ENCODE measurements at regions not wholly inside any gene's neighbourhood (a gene's known extent, or its start where the extent isn't known, plus 50 kb on each side); places are given as distances from the start of the nearest gene placed in this dataset.

DNA sequence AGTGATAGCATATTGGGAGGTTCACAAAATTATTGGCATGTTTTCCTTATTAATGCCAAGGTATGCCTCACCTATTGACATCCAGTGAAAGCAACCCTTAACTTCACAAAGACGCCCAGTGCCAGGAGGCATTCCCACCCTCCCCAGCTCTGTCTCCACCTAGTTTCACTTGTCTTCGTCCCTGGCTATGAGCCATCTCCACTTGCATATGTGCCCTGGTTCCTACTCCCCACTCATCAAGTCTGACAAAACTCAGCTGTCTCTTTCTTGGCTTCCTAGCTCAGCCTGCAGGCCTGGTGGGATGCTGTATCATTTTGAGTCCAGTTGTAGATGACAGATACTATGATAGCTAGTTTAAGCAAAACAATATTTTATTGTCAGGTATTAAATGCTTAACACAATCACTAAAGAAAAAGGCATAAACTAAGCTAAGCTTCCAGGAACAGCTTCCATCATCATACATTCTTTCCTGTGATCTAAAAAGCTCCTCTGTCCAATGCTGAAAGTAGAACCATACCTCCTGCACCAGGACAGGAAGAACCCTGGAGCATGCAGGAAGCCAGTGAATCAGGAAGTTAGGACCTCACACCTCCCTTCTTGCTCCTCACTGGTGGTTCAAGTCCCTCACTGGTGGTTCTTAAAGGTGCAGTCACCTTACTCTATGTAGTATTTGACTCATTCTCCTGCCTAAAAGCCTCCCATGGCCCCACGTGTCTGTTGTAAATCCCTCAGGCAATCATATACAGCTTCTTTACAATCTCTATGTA, 410.3 kb upstream of the RASGEF1B start:
- no peaks in the 10 kb centered on the region for H3K4me1 ChIP-seq (ENCODE audit: insufficient read depth, low read length)
- no peak overlapping the region for H3K9ac ChIP-seq (ENCODE audit: low read depth, low read length)
- no peaks in the 10 kb centered on the region for H3K9me3 ChIP-seq (ENCODE audit: control insufficient read depth, insufficient read depth, low read length)
- no peaks in the 10 kb centered on the region for H3K36me3 ChIP-seq (ENCODE audit: insufficient read depth, low read length)

DNA sequence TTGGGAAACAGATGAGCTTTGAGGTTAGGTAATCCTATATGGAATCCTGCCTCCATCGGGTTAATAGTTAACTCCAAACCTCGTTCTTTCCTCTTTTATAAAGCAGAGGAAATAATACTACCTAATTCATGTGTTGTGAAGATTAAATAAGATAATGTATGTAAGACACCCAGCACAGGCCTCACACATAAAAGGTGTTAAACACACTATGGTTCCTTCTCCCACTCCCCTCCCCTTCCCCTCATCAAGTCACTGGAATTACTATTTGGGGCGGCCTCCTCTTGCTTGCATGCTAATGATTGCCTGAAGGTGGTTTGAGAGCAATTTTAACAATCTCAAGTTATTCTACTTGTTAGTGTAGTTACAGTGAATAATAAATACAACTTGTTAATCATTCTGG, 404.4 kb upstream of the RASGEF1B start:
- Histone ChIP-seq H3K9ac (ENCODE audit: low read depth, low read length) (no peak overlapping the region), H3K4me1 (ENCODE audit: insufficient read depth, low read length) (peaks cover 21% of the 10 kb centered on the region), H3K9me3 (ENCODE audit: control insufficient read depth, insufficient read depth, low read length) (no peaks in the 10 kb centered on the region; the same call in 1 of the 2 replicates), H3K36me3 (ENCODE audit: insufficient read depth, low read length) (no peaks in the 10 kb centered on the region)

DNA sequence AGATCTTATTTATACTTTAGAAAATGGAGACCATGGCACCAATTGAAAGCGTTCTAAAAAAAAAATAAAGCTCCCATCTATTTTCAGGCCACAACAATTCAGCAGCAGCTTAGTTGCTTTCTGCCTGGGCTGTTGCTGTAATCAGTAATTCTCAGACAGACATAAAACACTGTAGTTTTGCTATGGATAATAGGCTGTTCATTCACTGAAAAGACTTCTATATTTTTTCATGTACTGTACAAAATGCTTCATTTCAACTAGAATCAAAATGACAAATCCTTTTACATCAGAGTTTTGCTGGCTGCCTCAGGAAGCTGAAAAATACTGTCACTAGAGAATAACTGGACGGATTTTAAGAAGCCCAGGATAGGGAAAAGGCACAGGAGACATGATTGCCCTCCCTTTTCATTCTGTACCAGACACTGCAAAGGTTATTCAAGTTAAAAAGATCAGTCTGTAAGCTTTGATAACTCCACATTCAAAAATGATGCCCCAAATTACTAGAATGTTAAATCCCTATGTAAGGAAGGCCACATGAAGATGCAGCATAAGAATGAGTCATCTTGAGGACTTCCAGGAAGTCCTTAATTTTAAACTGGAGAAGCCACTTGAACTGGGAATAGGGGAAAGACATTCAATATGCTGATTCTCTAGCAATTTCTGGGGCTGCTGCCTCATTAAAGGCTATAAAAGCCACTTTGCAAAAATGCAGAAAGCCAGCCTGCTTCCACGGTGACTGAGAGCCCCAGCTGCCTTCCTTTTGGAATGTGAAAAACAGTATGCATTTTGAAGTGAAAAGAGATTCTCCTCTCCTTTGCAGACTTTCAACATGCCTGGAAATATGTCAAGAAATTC, 403.2 kb upstream of the RASGEF1B start:
- Histone ChIP-seq H3K4me1 (ENCODE audit: insufficient read depth, low read length) (peaks cover 21% of the 10 kb centered on the region), H3K9me3 (ENCODE audit: control insufficient read depth, insufficient read depth, low read length) (no peaks in the 10 kb centered on the region; the same call in none of the 2 replicates)

DNA sequence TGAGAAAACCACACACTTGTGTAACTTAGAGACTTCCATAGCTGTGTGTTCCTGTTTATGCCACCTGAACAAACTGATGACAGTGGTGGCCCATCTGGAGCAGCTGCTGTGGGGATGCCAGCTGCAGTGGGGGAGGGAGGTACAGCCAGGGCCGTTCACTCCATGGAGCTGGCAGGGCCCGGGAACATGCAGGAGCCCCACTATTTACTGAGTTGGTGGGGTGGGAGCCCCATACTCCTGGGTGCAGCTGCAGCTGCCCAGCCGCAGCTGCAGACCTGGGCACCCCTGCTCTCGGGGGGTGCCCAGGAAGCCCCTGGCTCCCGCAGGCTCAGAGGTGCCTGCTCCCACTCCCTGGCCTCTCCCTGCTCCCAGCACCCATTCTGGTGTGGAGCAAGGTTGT, 398.6 kb upstream of the RASGEF1B start:
- Histone ChIP-seq H3K9me3 (ENCODE audit: control insufficient read depth, insufficient read depth, low read length) (no peaks in the 10 kb centered on the region; the same call in none of the 2 replicates), H3K9ac (ENCODE audit: low read depth, low read length) (no peak overlapping the region), H3K36me3 (ENCODE audit: insufficient read depth, low read length) (no peaks in the 10 kb centered on the region), H3K4me1 (ENCODE audit: insufficient read depth, low read length) (peaks cover 8% of the 10 kb centered on the region; the same call in 1 of the 2 replicates)

More for the DNA sequence above, 403.2 kb upstream of the RASGEF1B start:
- Histone ChIP-seq H3K9ac (ENCODE audit: low read depth, low read length) (no peak overlapping the region), H3K36me3 (ENCODE audit: insufficient read depth, low read length) (no peaks in the 10 kb centered on the region)

DNA sequence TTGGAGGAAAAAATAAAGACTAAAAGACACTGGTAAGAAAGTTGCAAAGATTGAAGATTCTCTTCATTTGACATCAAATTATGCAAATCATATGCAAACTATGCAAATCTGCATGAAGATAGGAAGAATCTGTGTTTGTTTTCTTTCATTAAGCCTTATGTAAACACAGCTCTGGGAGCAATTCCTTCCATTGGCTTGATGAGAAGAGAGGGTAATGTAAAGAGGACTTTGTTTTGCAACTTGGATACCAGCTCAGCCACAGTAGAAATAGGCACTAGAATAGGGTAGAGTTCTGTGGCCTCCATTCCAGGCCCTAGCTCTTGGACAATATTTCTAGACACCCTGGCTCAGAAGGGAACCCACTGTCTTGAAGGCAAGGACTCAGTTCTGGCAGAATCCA, 388.4 kb upstream of the RASGEF1B start:
- no peaks in the 10 kb centered on the region for H3K36me3 ChIP-seq (ENCODE audit: insufficient read depth, low read length)
- H3K9me3 ChIP-seq (ENCODE audit: control insufficient read depth, insufficient read depth, low read length): peaks cover 3% of the 10 kb centered on the region; the same call in 1 of the 2 replicates
- H3K9ac ChIP-seq (ENCODE audit: low read depth, low read length): no peak overlapping the region
- H3K4me1 ChIP-seq (ENCODE audit: insufficient read depth, low read length): 0 out of 2 replicates have a peak, but pooled peaks cover 4% of the 10 kb centered on the region

DNA sequence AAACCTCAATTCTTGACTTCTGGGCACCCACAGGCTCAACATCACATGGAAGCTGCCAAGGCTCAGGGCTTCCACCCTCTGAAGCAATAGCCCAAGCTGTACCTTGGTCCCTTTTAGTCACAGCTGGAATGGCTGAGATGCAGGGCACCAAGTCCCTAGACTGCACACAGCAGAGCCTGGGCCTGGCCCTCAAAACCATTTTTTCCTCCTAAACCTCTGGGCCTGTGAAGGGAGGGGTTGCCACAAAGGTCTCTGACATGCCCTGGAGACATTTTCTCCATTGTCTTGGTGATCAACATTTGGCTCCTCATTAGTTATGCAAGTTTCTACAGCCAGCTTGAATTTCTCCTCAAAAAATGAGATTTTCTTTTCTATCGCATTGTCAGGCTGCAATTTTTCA, 382.7 kb upstream of the RASGEF1B start:
- H3K9me3 ChIP-seq (ENCODE audit: control insufficient read depth, insufficient read depth, low read length): no peaks in the 10 kb centered on the region
- no peaks in the 10 kb centered on the region for H3K36me3 ChIP-seq (ENCODE audit: insufficient read depth, low read length)
- no peaks in the 10 kb centered on the region for H3K4me1 ChIP-seq (ENCODE audit: insufficient read depth, low read length)
- no peak overlapping the region for H3K9ac ChIP-seq (ENCODE audit: low read depth, low read length)

DNA sequence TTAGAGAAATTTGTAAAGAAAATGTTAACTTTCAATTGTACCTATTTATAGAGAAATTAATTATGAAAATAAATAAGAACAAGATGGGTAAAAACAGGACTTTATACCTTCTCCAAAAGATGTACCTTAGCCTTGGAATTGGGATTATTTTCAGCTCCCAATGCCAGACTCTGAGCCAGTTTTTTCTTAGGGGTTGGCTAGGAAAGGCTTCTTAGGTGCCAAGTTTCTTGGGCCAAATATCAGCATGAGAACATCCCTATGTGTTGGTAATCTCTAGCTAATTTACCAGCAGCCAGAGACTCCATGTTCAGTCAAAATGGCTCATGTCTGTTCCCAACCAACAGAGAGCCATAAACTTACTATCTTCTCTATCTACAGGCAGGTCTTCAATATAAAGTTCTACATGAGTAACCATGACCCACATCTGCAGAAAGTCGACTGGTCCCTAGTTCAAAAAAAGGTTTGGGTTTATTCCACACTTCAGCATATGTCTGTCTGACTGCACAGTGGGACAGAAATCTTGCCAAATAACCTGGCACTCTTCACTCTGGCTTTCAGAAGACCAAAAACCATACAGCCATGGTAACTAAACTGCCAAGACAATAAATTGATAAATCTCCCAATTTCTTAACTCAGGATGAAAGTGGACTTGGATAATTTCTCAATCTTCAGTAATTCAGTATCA, 380.5 kb upstream of the RASGEF1B start:
- Histone ChIP-seq H3K9ac (ENCODE audit: low read depth, low read length) (no peak overlapping the region), H3K4me1 (ENCODE audit: insufficient read depth, low read length) (no peaks in the 10 kb centered on the region), H3K9me3 (ENCODE audit: control insufficient read depth, insufficient read depth, low read length) (no peaks in the 10 kb centered on the region; the same call in 1 of the 2 replicates), H3K36me3 (ENCODE audit: insufficient read depth, low read length) (no peaks in the 10 kb centered on the region)

DNA sequence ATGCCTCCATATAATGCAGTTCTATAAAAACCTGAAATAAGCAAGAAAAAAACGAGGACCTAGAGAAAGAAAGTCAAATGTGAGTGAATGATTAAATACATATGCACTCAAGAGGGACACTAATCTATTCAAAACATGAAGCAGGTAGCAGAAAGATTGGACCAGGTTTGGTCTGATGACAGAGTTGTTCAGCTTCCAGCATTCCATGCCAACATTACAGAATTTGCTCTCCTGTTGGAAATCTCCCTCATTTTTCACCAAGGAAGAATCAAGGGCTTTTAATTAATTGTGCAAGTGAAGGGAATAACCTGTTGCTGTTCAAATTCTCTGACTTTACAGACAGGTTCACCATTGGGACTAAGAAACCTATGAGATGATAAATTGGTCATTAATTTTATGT, 379.0 kb upstream of the RASGEF1B start:
- no peak overlapping the region for H3K9ac ChIP-seq (ENCODE audit: low read depth, low read length)

DNA sequence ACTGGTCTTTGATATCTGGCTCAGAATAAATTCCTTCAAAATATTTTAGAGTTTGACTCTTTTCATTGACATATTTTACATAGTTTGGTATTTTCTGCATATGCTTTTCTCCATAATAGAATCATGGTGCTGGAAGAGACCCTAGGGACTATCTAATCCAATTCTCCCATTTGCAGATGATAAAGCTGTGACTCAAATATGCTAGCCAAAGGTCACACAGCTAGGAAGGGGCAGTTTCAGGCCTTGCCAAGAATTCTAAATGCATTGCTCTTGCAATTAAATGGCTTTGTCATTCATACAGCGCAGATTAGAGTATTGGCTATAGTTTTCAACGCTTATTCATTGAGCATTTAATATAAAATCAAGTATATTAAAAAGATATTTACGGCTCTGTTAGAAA, 374.1 kb upstream of the RASGEF1B start:
- Histone ChIP-seq H3K9me3 (ENCODE audit: control insufficient read depth, insufficient read depth, low read length) (no peaks in the 10 kb centered on the region; the same call in 1 of the 2 replicates), H3K9ac (ENCODE audit: low read depth, low read length) (no peak overlapping the region), H3K36me3 (ENCODE audit: insufficient read depth, low read length) (no peaks in the 10 kb centered on the region), H3K4me1 (ENCODE audit: insufficient read depth, low read length) (no peaks in the 10 kb centered on the region; the same call in 1 of the 2 replicates)

More for the DNA sequence above, 379.0 kb upstream of the RASGEF1B start:
- no peaks in the 10 kb centered on the region; the same call in 1 of the 2 replicates for H3K9me3 ChIP-seq (ENCODE audit: control insufficient read depth, insufficient read depth, low read length)
- H3K4me1 ChIP-seq (ENCODE audit: insufficient read depth, low read length): no peaks in the 10 kb centered on the region; the same call in 1 of the 2 replicates
- H3K36me3 ChIP-seq (ENCODE audit: insufficient read depth, low read length): no peaks in the 10 kb centered on the region

DNA sequence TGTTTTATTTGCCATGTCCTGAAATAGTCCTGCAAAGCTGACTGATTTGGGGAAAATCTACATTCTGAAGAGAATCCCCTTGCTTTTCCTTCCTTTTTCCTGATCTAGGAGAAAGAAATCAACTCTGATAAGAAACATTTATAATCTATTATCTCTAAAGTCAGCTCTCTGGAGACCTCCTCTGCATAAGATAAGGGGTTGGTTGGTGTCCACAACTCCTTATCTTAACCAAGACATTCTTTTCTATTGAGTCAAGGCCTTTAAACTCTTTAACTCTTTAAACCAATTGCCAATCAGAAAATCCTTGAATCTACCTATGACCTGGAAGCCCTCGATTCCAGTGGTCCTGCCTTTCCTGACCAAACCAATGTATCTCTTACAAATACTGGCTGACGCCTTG, 373.6 kb upstream of the RASGEF1B start:
- Histone ChIP-seq H3K4me1 (ENCODE audit: insufficient read depth, low read length) (no peaks in the 10 kb centered on the region; the same call in 1 of the 2 replicates), H3K9me3 (ENCODE audit: control insufficient read depth, insufficient read depth, low read length) (no peaks in the 10 kb centered on the region; the same call in 1 of the 2 replicates), H3K9ac (ENCODE audit: low read depth, low read length) (no peak overlapping the region), H3K36me3 (ENCODE audit: insufficient read depth, low read length) (no peaks in the 10 kb centered on the region)

DNA sequence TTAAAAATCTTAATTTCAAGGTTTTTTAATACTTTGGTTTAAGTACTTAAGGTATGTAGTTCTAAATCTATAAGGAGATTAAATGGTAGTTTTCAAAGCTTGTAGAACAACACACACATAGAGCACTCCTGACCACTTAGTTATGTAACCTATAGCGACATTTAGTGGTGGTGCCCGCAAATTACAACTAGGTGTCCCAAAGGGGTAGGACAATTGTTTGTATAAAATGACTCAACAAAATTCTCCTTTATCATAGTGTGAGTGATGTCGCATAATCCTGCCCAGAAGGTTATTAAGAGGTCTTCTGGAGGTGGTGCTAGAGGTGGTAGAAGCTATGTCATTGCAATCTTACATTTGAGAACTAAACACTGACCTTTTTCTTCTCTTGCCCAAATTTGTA, 373.0 kb upstream of the RASGEF1B start:
- Histone ChIP-seq H3K9me3 (ENCODE audit: control insufficient read depth, insufficient read depth, low read length) (no peaks in the 10 kb centered on the region; the same call in 1 of the 2 replicates), H3K36me3 (ENCODE audit: insufficient read depth, low read length) (no peaks in the 10 kb centered on the region), H3K9ac (ENCODE audit: low read depth, low read length) (no peak overlapping the region), H3K4me1 (ENCODE audit: insufficient read depth, low read length) (no peaks in the 10 kb centered on the region; the same call in 1 of the 2 replicates)

DNA sequence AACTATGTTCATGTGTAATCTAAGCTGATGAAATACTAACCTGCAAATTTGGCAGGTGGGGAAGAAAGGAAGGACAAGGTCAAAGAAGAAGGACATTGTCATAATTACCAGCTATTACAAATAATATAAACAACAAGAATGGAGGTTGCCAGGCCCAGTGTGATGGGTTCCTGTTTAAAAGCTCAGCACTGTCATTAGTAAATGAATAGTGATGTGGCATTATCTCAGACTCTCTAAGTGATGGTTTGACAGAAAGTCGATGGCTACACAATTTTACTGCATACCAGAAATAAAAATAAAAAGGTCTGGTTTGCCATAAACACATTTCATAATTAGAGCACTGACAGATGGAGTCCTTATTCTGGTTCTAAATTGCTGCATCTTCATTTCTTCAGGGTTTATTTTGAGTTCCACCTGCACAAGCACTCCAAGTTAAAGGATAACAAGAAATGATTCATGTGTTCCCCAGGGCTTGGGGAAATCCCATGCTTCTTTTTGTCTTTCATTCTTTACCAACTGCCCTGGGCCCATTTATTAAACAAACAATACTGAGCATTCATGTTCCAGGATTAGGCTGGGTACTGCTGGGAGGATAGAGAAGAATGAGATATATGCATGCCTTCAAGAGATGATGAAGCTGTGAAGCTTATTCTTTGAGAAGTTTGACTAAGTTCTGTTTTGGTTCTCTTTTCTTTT, 367.8 kb upstream of the RASGEF1B start:
- no peaks in the 10 kb centered on the region for H3K4me1 ChIP-seq (ENCODE audit: insufficient read depth, low read length)
- H3K36me3 ChIP-seq (ENCODE audit: insufficient read depth, low read length): no peaks in the 10 kb centered on the region
- no peak overlapping the region for H3K9ac ChIP-seq (ENCODE audit: low read depth, low read length)
- H3K9me3 ChIP-seq (ENCODE audit: control insufficient read depth, insufficient read depth, low read length): no peaks in the 10 kb centered on the region

DNA sequence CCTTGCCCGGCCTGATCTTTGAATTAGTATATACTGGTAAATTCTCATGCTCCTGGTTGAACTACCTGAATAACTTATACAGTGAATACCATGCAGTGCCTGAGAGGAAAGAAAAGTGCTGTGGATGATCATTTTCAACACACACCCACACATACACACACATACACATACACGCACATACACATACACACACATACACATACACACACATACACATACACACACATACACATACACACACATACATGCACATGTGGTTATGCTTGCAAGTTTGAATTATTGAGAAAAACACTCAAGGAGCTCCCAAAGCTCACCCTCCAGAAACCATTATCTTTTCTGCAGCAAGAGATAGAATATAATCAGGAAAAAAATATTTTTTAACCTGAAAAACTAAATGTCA, 366.9 kb upstream of the RASGEF1B start:
- no peak overlapping the region for H3K9ac ChIP-seq (ENCODE audit: low read depth, low read length)
- no peaks in the 10 kb centered on the region for H3K9me3 ChIP-seq (ENCODE audit: control insufficient read depth, insufficient read depth, low read length)
- H3K4me1 ChIP-seq (ENCODE audit: insufficient read depth, low read length): no peaks in the 10 kb centered on the region
- no peaks in the 10 kb centered on the region for H3K36me3 ChIP-seq (ENCODE audit: insufficient read depth, low read length)

DNA sequence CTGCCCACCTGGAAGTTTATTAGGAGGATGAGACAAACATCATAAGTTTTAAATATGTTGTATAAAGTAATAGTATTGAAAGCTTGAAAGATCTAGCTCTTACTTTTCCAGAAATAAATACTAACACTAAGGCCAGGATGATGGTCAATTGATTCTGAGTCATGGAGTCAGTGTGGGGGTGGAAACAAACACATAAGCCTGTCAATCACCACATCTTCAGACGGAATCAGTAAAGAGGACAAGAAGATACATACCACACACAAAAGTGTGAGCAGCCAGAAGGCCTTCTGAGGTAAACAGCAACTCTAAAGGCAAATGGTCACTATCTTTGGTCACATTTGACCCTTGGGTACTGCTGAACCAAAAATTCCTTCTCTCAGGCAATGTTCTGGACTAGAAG, 365.0 kb upstream of the RASGEF1B start:
- no peaks in the 10 kb centered on the region for H3K4me1 ChIP-seq (ENCODE audit: insufficient read depth, low read length)
- H3K9ac ChIP-seq (ENCODE audit: low read depth, low read length): no peak overlapping the region
- no peaks in the 10 kb centered on the region for H3K9me3 ChIP-seq (ENCODE audit: control insufficient read depth, insufficient read depth, low read length)
- no peaks in the 10 kb centered on the region for H3K36me3 ChIP-seq (ENCODE audit: insufficient read depth, low read length)
